GM12872 (cell line): ENCODE measurements at regions not wholly inside any gene's neighbourhood (a gene's known extent, or its start where the extent isn't known, plus 50 kb on each side); places are given as distances from the start of the nearest gene placed in this dataset.

Source experiments
- TF ChIP-seq, protein P1 (sequence below): IDR thresholded peaks from 3 replicates; pipeline ENCODE4 v1.5.1; 2011; ENCODE audit warnings: low read depth, mild to moderate bottlenecking, low read length, moderate library complexity; ENCODE audit not compliant: insufficient read depth

DNA sequence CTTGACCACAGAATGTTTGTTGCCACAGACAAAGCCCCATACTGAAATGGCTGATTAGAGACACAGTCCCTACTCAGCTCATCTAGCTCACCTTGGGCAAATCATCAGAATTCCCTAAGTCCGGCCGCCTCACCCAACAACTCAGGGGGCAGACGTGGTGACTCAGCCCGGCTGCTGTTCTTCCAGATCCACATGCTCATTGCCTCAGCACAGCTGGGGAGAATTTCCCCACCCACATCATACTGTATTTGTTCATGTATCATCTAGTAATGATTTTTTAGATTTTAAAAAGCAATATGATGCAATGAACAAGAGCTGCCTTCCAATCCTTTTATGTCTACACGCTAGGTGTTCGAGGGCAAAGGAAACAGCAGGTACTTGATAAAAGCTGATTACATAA lies 333.8 kb upstream of the TENM3 start:
- TF ChIP-seq, protein P1, sequence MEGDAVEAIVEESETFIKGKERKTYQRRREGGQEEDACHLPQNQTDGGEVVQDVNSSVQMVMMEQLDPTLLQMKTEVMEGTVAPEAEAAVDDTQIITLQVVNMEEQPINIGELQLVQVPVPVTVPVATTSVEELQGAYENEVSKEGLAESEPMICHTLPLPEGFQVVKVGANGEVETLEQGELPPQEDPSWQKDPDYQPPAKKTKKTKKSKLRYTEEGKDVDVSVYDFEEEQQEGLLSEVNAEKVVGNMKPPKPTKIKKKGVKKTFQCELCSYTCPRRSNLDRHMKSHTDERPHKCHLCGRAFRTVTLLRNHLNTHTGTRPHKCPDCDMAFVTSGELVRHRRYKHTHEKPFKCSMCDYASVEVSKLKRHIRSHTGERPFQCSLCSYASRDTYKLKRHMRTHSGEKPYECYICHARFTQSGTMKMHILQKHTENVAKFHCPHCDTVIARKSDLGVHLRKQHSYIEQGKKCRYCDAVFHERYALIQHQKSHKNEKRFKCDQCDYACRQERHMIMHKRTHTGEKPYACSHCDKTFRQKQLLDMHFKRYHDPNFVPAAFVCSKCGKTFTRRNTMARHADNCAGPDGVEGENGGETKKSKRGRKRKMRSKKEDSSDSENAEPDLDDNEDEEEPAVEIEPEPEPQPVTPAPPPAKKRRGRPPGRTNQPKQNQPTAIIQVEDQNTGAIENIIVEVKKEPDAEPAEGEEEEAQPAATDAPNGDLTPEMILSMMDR = no peak

DNA sequence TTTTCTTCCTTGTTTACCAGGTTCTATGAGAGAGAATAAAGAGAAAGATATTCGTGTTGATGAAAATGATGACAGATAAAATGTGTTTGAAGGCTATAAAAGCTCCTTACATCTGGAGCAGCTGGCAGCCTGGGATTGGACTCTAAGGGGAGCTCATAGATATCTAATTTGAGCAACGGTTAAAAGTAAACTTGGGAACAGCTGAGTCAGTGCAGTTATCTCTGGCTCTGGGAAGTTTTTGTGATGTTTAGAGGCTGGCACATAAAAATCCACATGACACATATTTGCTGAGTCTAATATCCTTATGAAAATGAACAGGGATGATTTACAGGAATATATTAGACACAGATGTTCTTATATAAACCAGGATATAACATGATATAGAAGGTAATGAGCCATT lies 331.8 kb upstream of the TENM3 start:
- TF ChIP-seq, protein P1 = no peak

DNA sequence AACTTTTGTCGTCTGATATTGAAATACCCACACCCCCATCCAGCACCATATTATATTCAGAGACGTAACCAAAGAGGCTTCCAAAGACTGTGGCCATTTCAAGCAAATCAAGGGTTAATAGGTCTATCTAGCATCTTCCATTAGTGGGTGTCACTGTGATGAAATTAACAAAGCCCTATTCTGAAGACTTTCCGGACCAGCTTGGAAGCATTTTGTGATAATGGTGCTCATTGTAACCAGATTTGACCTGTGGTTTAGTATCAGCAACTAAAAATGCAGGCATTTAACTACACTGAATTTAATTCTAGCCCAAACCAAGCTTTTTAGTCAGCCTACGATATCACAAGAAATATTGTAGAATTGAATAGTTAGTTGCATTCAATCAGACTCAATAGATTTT lies 309.7 kb upstream of the TENM3 start:
- TF ChIP-seq, protein P1 = no peak

DNA sequence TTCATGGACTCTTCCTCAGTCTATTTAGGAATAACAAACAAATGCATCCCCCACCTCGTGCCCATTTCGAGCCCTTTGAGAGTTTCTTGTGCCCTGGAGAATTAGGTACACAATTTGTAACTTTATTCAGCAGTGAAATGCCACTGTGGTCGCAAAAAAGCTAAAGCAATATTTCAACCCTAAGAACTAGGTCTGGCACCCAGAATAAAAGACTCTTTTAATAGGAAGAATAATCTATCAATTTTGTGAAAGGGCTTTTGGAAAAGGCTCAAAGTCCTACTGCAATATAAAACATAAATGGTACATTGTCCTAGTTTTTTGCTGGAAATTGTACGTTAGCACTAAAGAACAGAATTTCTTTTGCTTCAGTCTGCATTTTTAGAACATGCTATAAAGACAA lies 304.6 kb upstream of the TENM3 start:
- TF ChIP-seq, protein P1 = no peak

DNA sequence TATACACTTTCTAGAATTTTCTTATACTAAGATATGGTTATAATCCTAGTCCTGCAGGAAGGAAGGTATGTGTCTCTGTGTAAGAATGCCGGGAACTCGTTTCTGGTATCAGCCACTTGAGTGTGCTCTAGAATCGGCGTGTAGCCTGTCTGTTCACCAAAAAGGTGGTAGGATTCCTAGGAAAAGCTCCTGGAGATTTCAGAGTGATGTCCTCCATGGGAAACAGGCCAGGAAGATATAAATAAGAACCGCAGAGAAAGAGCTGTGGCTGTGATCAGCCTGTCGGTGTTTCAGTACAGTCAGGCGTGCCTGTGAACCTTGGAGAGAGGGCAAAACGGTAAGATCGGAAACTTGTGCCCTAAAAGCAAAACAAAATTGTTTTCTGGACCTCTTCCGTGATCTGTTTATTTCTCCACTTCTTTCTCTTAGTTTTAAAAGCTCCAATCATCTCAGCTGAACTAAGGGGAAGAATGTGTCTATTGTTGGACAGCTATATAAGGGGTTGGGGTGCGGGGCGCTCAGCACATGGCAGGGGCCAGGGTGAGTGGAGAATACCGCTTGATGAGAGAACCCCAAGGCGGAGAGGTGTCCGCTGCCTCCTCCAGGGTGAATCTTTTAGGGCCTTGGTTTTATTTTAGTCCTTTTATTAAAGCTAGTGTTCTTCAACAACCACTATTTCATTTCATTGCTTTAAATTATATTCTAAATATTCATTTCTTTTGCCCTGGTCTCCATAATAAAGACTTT lies 303.8 kb upstream of the TENM3 start:
- TF ChIP-seq, protein P1 = no peak

DNA sequence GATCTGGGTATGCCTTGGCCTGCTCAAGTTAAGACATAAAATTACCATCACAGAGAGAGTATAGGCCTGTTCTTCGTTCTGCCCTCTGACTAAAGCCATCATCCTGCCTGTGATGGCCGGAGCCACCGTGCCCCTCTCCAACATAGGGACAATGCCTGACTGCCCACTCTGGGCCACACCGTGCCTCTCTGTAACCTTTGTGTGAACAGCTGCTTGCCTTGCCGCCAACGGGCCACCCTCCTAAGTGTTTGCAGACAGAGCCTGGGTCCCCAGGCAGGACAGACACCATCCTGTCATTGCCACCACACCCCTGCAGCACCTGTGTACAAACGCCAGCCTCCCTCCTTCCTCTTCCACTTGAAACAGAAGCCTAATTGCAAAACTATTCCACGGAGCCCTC lies 298.7 kb upstream of the TENM3 start:
- TF ChIP-seq, protein P1 = no peak

DNA sequence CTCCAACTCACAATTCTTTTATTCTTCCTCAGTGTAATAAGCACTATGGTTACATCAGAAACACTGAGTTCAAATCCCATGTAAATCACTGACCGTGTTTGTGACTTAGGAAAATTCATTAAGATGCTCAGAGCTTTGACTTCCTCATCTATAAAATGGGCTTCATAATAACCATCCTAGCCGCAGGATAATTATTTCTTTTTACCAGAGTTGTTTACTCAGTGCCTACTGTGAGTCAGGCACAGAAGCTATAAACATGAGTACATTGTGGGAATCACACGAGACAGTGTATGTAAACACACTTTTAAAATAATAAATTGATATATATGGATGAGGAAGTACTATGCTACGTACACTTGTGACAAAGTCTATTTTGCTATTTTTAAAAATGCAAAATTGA lies 296.3 kb upstream of the TENM3 start:
- TF ChIP-seq, protein P1 = no peak

DNA sequence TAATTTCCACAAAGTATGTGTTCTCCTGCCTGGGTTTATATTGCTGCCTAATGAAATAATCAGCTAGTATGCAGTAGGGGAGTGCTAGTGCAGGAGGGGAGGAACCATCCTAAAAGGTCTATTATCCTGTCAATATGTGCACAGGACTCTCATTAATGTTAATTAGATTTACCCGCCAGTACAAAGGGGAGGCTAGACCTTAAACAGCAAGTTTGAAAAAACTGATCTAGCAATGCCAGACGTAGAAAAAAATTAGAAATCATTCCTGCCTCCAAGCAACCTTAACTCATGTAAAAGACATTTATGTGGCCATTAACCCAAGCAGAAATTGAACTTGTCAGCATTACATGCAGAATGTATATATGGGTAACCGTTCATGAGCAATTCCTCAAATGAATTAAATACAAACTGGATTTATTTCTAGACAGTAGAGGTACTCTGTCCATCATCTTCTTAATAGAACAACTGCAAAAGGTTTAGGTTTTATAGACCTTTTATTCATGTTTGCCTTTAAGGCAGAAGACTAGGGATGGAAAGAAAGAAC lies 294.3 kb upstream of the TENM3 start:
- TF ChIP-seq, protein P1 = no peak
